ENCODE measurements at regions not wholly inside any gene's neighbourhood (a gene's known extent, or its start where the extent isn't known, plus 50 kb on each side); places are given as distances from the start of the nearest gene placed in this dataset.
A peak's percentile ranks its signal among the peaks of the same experiment; 100 is the strongest.

GRCh38 chr5:88390096-88390441 is 121.4 kb upstream of the TMEM161B start:
- ChIA-PET CTCF (no interaction called here), POLR2A (no interaction called here)
- no peak for TF ChIP-seq CTBP1 (IDR thresholded peaks at IDR 0.05; ENCODE audit: borderline replicate concordance)
- TF ChIP-seq ZNF384 (IDR thresholded peaks at IDR 0.05) = no peak
- no peak for TF ChIP-seq FOXM1 (IDR thresholded peaks at IDR 0.05; ENCODE audit: borderline replicate concordance)
- TF ChIP-seq L3MBTL2 (conservative IDR thresholded peaks at IDR 0.05) = peak; percentile 38; the same call in 1 of the 2 replicates
- DNase-seq (ENCODE audit: extremely low spot score) = peak; percentile 12

- CTCF ChIA-PET = no interaction called here
- TF ChIP-seq BHLHE40 (IDR thresholded peaks at IDR 0.05; ENCODE audit: borderline replicate concordance) = no peak
- no peak for TF ChIP-seq FOXM1 (IDR thresholded peaks at IDR 0.05; ENCODE audit: borderline replicate concordance)
- TF ChIP-seq HDGF (IDR thresholded peaks at IDR 0.05; ENCODE audit: borderline replicate concordance) = no peak
- TF ChIP-seq NFRKB (IDR thresholded peaks at IDR 0.05) = no peak
- TF ChIP-seq SP1 (IDR thresholded peaks at IDR 0.05) = no peak
- no peak for TF ChIP-seq TARDBP (IDR thresholded peaks at IDR 0.05)
- no peak for TF ChIP-seq LEF1 (IDR thresholded peaks at IDR 0.05; ENCODE audit: borderline replicate concordance)
- DNase-seq (ENCODE audit: extremely low spot score) = no peak
- POLR2A ChIA-PET = interaction anchor here (1.1 kb wide), 1 partner anchor 286 kb away, joined by 4 read pairs; no protein-coding TSS in a partner anchor
These were observed 120.9 kb upstream of the TMEM161B start for GRCh38 chr5:88389338-88390095.

- CTCF ChIA-PET = interaction anchor here (0.6 kb wide), 1 partner anchor 183 kb away, joined by 3 read pairs; no protein-coding TSS in a partner anchor
- POLR2A ChIA-PET = interaction anchor here (1.1 kb wide), 1 partner anchor 287 kb away, joined by 4 read pairs; no protein-coding TSS in a partner anchor
- TF ChIP-seq FOXA1 (IDR thresholded peaks at IDR 0.05) (no peak), NFRKB (IDR thresholded peaks at IDR 0.05) (no peak), FOXK2 (IDR thresholded peaks at IDR 0.05) (no peak), ARNT (IDR thresholded peaks at IDR 0.05) (no peak), CTBP1 (IDR thresholded peaks at IDR 0.05; ENCODE audit: borderline replicate concordance) (no peak), HDGF (IDR thresholded peaks at IDR 0.05; ENCODE audit: borderline replicate concordance) (no peak), ZNF384 (IDR thresholded peaks at IDR 0.05) (no peak), L3MBTL2 (conservative IDR thresholded peaks at IDR 0.05) (no peak), SUZ12 (IDR thresholded peaks at IDR 0.05) (no peak), SP1 (IDR thresholded peaks at IDR 0.05) (no peak), TARDBP (IDR thresholded peaks at IDR 0.05) (no peak), FOXM1 (IDR thresholded peaks at IDR 0.05; ENCODE audit: borderline replicate concordance) (no peak), BHLHE40 (IDR thresholded peaks at IDR 0.05; ENCODE audit: borderline replicate concordance) (no peak), LEF1 (IDR thresholded peaks at IDR 0.05; ENCODE audit: borderline replicate concordance) (no peak), ELF4 (IDR thresholded peaks at IDR 0.05) (no peak), PKNOX1 (IDR thresholded peaks at IDR 0.05) (no peak)
- DNase-seq (ENCODE audit: extremely low spot score) = no peak
These were observed 120.1 kb upstream of the TMEM161B start for GRCh38 chr5:88388476-88389337.

GRCh38 chr5:88384886-88385285 is 116.2 kb upstream of the TMEM161B start:
- CTCF ChIA-PET = interaction anchor here (0.7 kb wide), 1 partner anchor 290 kb away, joined by 6 read pairs; no protein-coding TSS in a partner anchor
- TF ChIP-seq NFRKB (IDR thresholded peaks at IDR 0.05) (no peak), ARNT (IDR thresholded peaks at IDR 0.05) (no peak), ELF4 (IDR thresholded peaks at IDR 0.05) (no peak), SUZ12 (IDR thresholded peaks at IDR 0.05) (no peak), CTBP1 (IDR thresholded peaks at IDR 0.05; ENCODE audit: borderline replicate concordance) (no peak), LEF1 (IDR thresholded peaks at IDR 0.05; ENCODE audit: borderline replicate concordance) (no peak), HDGF (IDR thresholded peaks at IDR 0.05; ENCODE audit: borderline replicate concordance) (no peak), FOXK2 (IDR thresholded peaks at IDR 0.05) (no peak), PKNOX1 (IDR thresholded peaks at IDR 0.05) (no peak), BHLHE40 (IDR thresholded peaks at IDR 0.05; ENCODE audit: borderline replicate concordance) (no peak), TARDBP (IDR thresholded peaks at IDR 0.05) (no peak), SP1 (IDR thresholded peaks at IDR 0.05) (no peak), L3MBTL2 (conservative IDR thresholded peaks at IDR 0.05) (no peak), FOXA1 (IDR thresholded peaks at IDR 0.05) (no peak)
- DNase-seq (ENCODE audit: extremely low spot score) = no peak
- POLR2A ChIA-PET = no interaction called here

- no peak for DNase-seq (ENCODE audit: extremely low spot score)
- ChIA-PET CTCF (no interaction called here), POLR2A (no interaction called here)
- TF ChIP-seq SUZ12 (IDR thresholded peaks at IDR 0.05) (no peak), HDGF (IDR thresholded peaks at IDR 0.05; ENCODE audit: borderline replicate concordance) (no peak), L3MBTL2 (conservative IDR thresholded peaks at IDR 0.05) (no peak), CTBP1 (IDR thresholded peaks at IDR 0.05; ENCODE audit: borderline replicate concordance) (no peak), FOXM1 (IDR thresholded peaks at IDR 0.05; ENCODE audit: borderline replicate concordance) (no peak), ELF4 (IDR thresholded peaks at IDR 0.05) (no peak), NFRKB (IDR thresholded peaks at IDR 0.05) (no peak), LEF1 (IDR thresholded peaks at IDR 0.05; ENCODE audit: borderline replicate concordance) (no peak), FOXA1 (IDR thresholded peaks at IDR 0.05) (no peak), FOXK2 (IDR thresholded peaks at IDR 0.05) (no peak), PKNOX1 (IDR thresholded peaks at IDR 0.05) (no peak), ZNF384 (IDR thresholded peaks at IDR 0.05) (no peak), ARNT (IDR thresholded peaks at IDR 0.05) (no peak)
These were observed 111.7 kb upstream of the TMEM161B start for GRCh38 chr5:88380332-88380731.

Measured in HEK293T (cell line).